IPS DF 4.7 (cell line): ENCODE measurements at regions not wholly inside any gene's neighbourhood (a gene's known extent, or its start where the extent isn't known, plus 50 kb on each side); places are given as distances from the start of the nearest gene placed in this dataset.

Experiments used
- DNase-seq: peaks from one replicate; pipeline ENCODE4 v3.0.0-alpha.2; 2013; ENCODE audit warnings: low spot score; ENCODE audit errors: extremely low read depth

DNA sequence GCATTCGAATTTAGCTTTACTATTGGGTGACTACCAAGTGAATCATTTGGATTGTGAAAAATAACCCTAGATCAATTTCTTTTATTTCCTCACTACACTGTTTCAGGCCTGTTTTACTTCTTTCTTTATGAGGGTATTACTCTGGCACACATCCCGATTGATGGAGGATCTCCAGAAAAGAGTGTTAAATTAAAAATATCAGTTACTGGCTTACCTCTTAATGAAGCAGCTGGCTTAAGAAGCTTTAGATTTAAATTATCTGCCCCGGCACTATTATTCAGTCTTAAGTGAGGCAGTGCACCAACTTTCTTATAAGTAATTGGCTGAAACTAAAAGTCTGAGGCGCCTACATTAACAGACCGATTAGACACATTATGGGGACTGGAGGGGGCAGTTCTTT lies 1097.4 kb downstream of the TTLL7 start:
- DNase-seq, result no peak

DNA sequence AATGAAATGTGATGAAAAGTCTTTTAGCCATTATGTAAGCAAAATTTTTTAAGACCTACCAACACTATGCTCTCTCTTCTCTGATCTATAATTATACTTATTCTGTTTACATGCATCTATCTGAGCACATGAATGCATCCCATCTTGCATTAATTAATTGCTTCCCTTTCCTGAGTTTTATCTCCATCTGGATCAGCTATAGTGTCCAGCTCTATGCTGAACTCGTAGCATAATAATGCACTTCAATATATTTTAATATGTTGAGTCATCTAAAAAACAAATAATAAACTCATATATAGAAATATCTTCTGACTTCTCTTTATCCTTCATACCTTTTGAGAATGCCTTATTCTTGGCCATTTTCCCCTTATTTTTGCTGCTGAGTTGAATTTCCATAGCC lies 1097.8 kb downstream of the TTLL7 start:
- DNase-seq, result no peak

DNA sequence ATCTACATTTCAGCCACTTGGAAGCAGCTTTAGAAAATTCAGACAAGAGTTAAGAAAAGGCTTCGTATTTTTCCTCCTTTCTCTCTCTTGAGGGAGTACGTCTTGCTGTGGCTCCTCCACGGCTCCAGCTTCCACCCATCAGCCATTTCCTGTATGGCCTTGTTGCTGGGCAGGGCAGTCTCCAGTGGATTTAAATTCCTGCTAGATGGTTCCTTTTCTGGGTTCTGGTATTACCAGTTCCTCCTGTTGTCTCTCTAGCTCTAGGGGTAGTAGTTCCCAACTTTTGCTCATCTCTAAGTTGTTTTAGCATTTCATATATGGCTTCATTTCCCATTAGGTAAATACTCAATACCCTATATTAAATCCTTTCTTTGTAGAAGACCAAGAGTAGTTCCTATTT lies 1098.3 kb downstream of the ADGRL2 start:
- DNase-seq, result no peak

DNA sequence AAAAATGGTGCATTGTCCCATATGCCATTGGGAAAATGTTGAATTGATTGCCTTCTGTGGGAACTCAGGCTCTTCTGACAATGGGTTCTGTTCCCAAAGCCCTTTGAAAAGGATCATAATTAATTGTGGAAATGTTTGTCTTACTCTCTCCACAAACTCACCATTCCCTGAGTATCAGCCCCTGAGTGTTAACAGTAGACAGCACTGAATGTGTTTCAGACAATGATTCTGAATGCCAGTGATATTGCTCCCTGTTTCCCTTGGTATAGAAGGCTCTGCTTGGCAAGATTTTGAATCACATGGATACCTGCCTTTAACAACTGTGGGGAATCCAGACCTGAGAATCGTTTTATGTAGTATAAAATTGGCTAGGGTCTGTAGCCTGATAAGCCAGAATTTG lies 1096.8 kb downstream of the ADGRL2 start:
- no peak for DNase-seq

DNA sequence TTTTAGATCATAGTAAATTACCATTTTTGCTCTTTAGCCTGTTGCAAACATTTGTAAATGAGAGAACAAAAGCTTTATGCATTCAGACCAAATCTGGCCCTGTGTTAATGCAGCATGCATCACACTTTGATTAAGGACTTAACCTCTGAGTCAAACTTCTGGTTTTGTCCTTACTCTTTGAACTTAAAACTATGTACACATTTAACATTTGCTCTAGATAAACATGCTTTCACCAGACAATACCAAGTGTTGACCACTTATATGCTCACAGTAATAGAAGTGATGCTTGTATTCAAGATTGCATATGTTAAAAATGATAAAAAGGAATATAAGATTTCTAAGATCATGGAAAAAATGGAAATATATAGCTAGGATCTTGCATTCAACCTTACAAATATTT lies 1095.3 kb downstream of the ADGRL2 start:
- DNase-seq, result no peak

DNA sequence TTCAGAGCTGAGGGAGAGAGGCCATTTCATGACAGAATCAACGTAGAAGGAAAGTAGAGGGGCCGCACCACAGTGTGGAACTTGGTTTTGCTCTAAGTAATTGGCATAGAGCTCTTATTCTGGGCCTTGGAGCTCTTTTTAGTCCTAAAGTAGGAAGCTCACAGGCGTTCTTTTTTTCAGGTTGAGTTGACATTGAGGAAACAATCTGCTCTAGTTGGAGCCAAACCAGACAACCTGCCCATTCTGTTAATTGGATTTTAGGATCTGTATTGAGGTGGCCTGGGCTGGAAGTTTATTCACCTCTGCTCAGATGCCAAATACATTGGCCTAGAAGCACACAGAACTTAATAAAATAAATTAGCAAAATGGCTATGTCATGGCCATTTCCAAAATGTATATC lies 1093.9 kb downstream of the ADGRL2 start:
- no peak for DNase-seq

DNA sequence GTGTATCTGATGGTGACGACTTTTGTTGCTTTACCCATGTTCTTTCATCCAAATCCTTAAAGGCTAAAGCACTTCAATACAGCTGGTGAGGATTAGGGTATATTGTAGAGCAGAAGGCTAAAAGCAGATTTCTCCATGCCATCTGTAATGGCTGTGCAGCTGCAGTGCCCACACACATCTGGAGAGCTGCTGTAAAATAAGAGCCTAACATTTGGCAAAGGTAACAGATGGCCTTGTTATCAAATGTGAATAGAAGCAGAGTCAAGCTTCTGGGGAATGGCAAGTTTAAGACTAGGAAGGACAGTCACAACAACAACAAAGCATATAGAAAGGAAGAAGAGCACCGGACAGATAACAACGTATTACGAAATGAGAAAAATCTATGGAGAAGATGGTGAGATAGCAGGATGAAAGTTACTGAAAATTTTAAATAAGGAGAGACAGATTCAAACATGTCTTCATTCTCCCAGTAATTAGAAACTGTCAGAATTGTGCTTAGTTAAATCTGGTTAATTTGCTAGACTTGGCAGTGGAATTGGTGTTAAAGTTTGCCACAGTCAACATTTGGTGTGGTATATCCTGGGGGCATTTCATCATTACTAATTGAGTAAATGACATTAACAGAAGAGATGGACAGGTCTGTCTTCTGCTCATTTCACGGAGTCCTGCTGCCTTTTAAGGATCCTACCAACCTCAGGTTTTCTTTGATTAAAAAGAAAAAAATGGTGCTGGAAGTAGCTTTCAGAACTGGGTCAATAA lies 1093.2 kb downstream of the ADGRL2 start:
- no peak for DNase-seq

DNA sequence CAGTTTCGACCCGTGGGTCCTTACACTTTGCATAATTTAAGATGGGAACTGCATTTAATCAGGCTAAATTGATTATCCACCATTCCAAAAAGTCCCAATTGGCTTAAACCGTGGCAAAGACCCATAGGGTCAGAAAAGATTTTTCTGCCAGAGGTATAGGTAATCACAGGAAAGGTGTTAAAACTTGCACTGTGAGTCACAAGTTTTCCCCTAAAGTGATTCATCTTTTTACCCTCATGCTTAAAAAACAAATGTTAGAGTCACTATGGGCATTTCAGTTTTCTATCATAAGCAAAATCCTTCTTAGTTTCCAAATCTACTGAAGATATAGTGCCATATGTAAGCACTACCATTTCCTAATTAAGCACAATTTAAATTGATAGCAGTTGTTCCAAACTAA lies 1079.8 kb downstream of the ADGRL2 start:
- no peak for DNase-seq

DNA sequence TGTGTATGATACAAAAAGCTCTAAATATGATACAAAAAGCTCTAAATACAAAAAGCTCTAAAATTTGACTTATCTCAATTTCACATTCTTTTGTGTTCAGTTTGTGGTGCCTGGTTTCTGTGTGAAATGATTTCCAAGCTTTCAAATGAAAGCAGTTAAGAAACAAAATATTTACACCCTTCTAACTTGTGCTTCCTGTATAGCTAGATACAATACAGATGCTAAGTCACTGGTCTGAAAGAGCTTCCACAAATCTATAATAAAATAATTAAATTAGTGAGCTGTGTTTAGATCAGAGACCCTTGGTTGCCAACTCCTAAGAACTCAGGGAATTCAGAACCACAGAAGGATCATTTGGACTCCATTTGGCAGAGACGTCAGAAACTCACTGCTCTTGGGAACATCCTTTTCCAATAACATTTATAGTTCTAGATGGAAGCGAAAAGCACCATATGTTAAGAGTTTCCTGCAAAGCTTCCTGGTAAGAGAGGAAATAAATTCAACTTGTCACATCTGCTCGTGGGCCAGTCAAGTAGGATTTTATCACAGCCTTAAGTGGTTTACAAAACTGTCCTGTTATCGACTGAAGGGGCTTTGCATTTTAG lies 1079.1 kb downstream of the ADGRL2 start:
- no peak for DNase-seq

DNA sequence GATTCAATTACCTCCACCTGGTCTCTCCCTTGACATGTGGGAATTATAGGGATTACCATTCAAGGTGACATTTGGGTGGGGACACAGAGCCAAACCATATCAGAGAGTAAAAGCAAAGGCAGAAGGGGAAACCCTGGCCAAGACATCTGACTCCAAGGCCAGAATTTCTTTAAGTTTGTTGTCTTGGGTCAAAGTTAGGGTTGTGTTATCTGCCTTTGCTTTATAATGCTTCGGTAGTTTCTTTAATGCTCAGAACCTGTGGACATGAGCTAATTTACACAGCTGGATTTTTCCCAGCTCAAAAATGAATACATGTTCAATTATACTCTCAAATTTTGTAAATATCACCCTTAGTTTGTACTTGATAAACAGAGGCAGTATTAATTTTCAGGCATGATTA lies 1074.4 kb downstream of the ADGRL2 start:
- no peak for DNase-seq

DNA sequence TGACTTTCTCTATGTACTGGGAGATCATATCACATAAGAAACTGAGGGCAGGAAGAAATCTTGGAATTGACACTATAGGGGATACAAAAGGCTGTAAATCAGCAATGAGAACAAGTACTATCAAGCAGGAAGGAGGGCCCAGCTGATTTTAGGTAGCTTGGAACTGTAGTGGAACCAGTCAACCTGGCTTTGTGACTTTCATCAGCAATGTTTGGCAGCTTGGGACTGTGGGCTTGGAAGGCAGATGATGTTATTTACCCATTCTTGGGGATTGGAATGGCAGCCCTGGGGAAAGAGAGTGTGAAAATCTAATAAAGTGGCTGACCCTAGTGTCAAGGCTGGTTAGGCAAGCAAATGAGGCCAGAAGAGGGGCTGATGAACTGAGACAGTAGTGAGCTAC lies 1073.3 kb downstream of the ADGRL2 start:
- no peak for DNase-seq

DNA sequence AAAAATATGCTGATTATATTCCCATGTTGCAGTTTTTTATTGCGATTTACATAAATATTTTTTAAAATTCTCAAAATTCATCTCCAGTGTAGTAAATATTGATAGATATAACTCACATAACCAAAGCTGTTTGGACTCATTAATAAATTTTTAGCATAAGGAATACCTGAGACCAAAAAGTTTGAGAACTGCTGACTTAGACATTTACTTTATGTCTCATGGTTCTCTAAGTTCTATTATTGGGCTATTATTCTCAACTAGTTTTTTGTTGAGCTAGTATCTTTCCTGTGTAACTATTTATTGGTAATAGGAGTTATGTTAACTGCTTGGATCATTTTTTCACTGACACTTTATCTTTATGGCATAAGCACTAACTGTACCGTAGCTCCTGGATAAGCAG lies 1069.6 kb downstream of the ADGRL2 start:
- DNase-seq, result no peak

DNA sequence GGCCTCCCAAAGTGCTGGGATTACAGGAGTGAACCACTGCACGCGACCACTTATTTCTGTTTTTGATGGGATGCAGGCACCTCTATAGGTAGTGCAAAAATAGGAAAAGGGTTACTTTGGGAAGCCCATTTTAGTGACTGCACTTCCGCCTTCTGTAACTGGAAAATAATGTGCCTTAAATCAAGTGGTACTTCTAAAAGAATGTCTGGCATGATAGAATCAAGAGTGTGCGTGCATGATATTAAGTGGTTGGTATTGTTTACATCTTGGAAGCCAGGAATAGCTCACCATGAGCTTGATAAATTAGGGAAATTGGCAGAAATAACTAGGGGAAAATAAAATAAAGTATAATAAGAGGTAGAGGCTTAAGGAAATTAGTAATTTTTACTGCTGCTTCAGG lies 1067.0 kb downstream of the ADGRL2 start:
- DNase-seq, result no peak

DNA sequence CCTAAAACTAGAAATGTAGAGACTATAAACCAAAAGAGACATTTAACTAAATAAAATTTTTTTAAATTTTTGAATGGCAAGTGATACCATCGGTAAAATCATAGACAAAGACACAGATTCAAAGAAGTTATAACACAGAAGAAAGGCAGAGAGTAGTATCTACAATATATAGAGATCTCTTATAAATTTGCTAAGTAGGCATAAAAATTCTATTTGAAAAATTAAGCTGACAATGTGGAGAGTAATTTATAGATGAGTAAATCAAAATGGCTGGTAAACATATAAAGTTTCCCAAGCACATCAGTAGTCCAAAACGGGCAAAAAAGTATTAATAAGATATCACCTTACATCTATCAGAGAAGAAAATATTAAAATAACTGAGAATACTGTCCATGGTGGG lies 1061.0 kb downstream of the ADGRL2 start:
- no peak for DNase-seq

DNA sequence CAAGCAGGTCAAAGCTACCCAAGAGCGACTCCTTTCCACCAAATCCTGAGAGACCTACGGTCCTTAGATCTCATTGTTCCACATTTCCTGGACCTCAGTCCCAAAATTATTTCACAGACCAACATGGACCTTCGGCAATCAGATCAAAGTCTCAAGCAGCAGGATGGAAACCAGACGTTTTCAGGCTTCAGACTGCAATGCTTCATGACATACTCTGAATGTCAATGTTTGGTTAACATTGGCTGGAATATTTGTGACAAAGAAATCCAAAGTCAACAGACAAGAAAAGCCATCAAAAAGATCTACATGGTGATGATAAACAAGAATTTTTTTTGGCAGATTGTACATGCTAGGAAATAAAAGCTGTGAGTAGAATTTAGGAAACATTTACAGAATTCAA lies 1057.3 kb downstream of the ADGRL2 start:
- DNase-seq, result no peak

DNA sequence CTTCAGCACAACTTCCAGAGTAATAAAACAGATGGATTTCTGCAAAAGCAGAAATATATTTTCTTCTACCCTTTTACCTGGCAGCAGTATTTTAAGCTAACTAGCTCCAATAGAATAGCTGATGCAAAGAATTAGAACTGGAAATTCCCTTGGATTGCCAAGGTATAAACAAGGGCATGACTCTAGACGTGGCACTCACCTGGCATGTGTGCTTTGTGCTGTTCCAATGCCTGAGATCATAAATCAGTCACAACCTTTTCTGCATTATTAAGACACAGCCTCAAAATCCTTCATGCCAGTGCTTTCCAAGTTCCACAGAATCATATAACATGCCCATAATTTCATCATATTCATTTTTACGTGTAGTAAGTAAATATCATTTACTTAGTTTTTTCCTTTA lies 1048.7 kb downstream of the ADGRL2 start:
- no peak for DNase-seq

DNA sequence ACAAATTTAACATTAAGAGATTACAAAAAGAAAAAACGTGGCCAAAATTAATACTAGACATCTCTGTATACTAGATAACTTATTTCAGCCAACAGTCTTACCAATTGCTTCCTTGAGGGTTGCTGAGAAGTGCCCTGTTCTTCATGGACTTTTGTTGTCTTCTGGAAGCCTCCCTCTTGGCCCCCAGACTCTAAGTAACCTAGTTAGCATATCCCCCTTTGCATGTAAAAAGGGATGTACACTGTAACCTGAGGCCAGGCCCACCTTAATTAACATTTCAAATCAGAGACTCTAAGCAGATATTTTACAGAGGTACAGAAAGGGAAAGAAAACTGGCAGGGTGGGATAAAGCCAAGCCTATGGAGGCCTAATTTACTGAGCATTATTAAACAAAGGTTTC lies 1047.3 kb downstream of the ADGRL2 start:
- no peak for DNase-seq

DNA sequence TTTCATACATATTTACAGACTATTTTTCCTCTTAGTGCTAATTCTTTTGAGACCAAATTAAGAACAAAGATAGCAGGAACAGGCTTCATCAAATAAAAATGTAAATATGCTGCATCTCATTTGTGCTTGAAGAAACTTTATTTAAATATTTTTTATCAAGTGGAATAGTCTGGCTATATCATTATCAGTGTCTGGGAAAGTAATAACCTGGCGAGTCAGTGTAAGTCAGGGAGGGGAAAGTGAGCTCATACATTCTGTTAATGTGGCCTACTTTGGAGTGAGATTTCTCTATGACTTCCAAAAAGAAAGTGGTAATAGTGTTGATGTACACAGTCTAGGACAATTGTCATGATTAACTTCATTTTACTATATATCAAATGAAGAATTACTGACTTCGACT lies 1045.1 kb downstream of the ADGRL2 start:
- no peak for DNase-seq

DNA sequence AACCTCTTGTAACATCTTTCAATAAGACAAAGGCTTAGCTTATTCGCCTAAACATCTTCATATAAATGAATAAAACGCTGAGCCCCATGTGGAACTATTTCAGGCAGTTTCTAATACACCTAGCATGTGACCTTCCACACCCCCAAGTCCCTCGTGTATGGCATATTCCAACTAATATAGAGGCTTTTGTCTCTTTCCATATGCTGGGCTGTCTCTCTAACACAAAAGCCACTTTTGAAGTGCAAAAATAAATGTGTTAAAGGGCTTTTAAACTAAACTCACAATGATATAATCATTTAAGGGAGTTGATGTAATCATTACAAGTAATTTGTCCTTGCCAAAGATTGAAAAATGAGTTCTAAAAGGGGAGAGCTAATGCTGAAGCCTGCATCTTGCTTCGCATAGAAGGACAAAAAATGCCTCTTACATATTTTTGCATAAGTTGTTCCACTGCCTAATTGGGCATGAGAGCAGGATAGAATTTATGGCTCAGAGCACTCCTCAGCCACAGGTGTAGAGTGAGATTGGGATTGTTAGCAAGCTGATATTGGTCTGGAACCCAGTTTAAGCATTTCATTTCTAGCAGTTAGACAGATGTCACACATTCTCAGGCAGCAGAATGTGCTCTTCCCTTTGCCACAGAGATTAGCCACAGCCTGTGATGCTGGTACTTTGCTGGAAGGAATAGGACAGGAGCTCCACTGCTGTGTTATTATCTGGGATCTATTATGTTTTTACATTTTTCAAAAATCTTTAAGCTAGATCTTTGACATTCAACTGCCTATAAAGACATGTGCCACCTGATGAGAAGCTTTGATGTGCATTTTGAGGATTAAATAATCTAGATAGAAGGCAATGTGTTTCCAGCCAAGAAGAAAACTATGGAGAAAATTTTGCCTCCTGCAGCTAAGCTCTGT lies 1044.4 kb downstream of the ADGRL2 start:
- no peak for DNase-seq

DNA sequence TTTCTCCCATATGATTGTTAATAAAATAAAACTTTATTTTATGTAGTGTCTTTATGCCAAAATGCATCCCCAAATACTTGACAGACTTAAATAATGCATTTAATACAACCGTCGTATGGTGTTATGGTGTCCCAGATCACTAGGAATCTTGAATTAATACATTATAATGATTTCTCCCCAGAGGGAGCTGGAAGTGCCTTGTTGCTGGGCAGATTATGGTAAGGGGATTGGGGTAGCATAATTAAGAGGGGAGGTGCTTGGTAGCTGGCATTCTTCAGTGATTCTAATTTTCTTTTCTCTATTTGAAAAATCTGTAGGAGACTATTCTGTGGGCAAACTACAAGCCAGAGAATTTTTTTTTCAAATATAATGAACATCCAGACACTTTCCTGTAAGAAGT lies 1043.7 kb downstream of the ADGRL2 start:
- DNase-seq, result no peak

DNA sequence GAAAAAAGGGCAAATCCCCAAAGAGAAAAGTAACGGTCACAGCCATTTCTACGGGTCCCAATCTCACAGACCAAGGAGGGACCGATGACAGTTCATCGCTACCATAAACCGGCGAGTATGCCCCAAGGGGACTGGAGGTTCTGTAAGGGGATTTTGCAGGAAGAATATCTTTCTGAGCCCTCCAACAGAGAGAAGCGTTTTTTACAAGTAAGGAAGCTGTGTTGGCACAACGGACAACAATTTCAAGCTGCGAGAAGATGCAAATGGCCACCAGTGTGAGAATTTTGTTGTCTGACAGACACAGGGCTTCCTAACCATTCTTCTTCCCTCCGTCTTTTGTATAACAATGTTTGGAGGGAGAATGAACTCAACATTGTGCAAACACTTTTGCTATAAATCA lies 1043.1 kb downstream of the ADGRL2 start:
- DNase-seq, result no peak

DNA sequence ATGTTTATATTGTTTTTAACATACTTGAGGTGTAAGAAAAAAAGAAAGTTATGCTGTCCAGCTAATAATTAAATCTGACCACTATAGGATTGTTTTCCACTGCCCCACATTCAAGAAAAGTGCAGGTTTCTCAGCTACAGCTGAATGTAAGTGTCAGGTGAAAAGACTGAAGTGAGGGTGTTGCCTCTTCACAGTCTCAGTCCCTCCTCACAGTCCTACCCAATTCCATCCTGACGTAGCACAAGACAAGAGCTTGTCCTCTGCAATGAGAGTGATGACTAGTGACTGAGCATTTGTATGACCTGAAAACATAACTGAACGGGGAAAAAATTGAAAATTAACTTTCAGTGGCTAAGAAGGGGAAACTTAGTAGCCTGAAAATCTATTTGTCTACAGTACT lies 1039.5 kb downstream of the ADGRL2 start:
- DNase-seq, result no peak
